A673 (cell line): ENCODE measurements at regions not wholly inside any gene's neighbourhood (a gene's known extent, or its start where the extent isn't known, plus 50 kb on each side); places are given as distances from the start of the nearest gene placed in this dataset.

Experiments
- BruUV-seq: library from RNA; stranded (reverse); fragments of 400-500 nt; replicated peaks from 2 replicates; lab custom pipeline; 2021; lab: Mats Ljungman, UMichigan
- CTCF ChIA-PET: fragments of 300-600 bp; sonication (Branson Sonifier 250); formaldehyde crosslinking; loops from one replicate; lab custom pipeline; 2022; ENCODE audit warnings: antibody characterized with exemption; lab: Charles Lee
- POLR2A ChIA-PET: fragments of 300-600 bp; sonication (Branson Sonifier 250); formaldehyde crosslinking; loops from one replicate; lab custom pipeline; 2022; ENCODE audit warnings: antibody characterized with exemption; ENCODE audit not compliant: low non-redundant PET; lab: Charles Lee
- DNase-seq: peaks from one replicate; pipeline ENCODE4 v3.0.0-alpha.2; 2015; ENCODE audit warnings: low spot score
- H3K27ac ChIP-seq: fragments of 200-600 bp; sonication (generic); 2 replicates; pipeline ENCODE4 v1.5.1; 2016; ENCODE audit warnings: mixed run types, low read depth, mild to moderate bottlenecking, mixed read lengths, antibody characterized with exemption, low read length; ENCODE audit not compliant: poor library complexity, severe bottlenecking
- H3K27me3 ChIP-seq: fragments of 200-600 bp; sonication (generic); replicated peaks from 2 replicates; pipeline ENCODE4 v1.6.1; 2017; ENCODE audit warnings: mixed run types, low read depth, mild to moderate bottlenecking, mixed read lengths, antibody characterized with exemption, low read length; ENCODE audit not compliant: insufficient read depth, poor library complexity
- H3K36me3 ChIP-seq: fragments of 200-600 bp; sonication (generic); 2 replicates; pipeline ENCODE4 v1.6.1; 2016; ENCODE audit warnings: mixed run types, mild to moderate bottlenecking, mixed read lengths, antibody characterized with exemption, low read length; ENCODE audit not compliant: insufficient read depth, poor library complexity, severe bottlenecking
- H3K4me1 ChIP-seq: fragments of 200-600 bp; sonication (generic); 2 replicates; pipeline ENCODE4 v1.6.1; 2017; ENCODE audit warnings: mixed run types, mild to moderate bottlenecking, mixed read lengths, antibody characterized with exemption, low read length; ENCODE audit not compliant: insufficient read depth, poor library complexity, severe bottlenecking
- H3K4me3 ChIP-seq: fragments of 200-600 bp; sonication (generic); 2 replicates; pipeline ENCODE4 v1.5.1; 2016; ENCODE audit warnings: low read depth, mixed run types, mild to moderate bottlenecking, mixed read lengths, low read length; ENCODE audit not compliant: poor library complexity, severe bottlenecking
- H3K9me3 ChIP-seq: fragments of 200-600 bp; sonication (generic); 2 replicates; pipeline ENCODE4 v1.6.1; 2016; ENCODE audit warnings: mixed run types, low read depth, mild to moderate bottlenecking, mixed read lengths, antibody characterized with exemption, low read length; ENCODE audit not compliant: poor library complexity, severe bottlenecking
- EZH2 ChIP-seq: fragments of 200-600 bp; sonication (generic); IDR thresholded peaks from 2 replicates; pipeline ENCODE4 v1.6.1; 2017; ENCODE audit warnings: borderline replicate concordance, low read depth, mild to moderate bottlenecking, mixed read lengths, antibody characterized with exemption, low read length; ENCODE audit not compliant: poor library complexity, severe bottlenecking
- intact Hi-C: fragments of 100-400 bp; cut with micrococcal nuclease; formaldehyde crosslinking; loops from one replicate; pipeline ENCODE4 v1.10.0; 2022; ENCODE audit not compliant: unreplicated experiment
- TF ChIP-seq, protein P1 (sequence below): fragments of 300-800, 200-600 bp; sonication (generic); conservative IDR thresholded peaks from 2 replicates; pipeline ENCODE4 v1.5.1; 2017; ENCODE audit warnings: low read depth, mild to moderate bottlenecking, antibody characterized with exemption, low read length, moderate library complexity, mixed read lengths

DNA sequence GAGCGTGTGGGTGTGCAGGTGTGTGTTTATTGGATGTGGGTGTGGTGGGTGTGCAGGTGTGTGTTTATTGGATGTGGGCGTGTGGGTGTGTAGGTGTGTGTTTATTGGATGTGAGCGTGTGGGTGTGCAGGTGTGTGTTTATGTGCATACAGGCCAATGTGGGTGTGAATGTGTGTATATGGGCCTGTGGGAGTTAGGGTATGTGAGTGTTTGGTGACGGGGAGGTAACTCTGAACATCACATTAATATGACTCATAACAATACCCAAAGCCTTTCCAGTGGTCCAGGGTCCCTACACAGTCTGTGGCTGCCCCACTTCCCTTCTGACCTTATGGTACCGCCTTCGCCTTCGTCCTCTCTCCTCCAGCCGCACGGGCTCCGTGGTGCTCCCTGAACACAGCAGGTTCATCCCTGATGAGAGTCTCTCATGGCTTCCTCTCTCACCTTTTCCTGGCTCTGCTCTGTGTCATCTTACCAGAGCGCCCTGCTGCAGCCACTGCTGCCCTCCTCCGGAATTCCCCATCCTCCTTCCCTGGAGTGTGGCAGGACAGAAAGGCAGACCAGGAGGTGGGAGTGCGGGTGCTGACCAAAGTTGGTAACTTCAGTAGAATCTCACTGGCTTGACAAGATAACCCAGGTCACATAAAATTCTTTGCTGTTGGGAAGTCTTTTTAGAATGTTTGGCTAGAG is 80.0 kb downstream of the SLC2A10 start:
- intact Hi-C loops, result no loop called here
- no peaks in the 10 kb centered on the region for H3K4me1 ChIP-seq
- CTCF ChIA-PET, result no interaction called here
- H3K27ac ChIP-seq, result no peak overlapping the region
- no peak for DNase-seq
- no TSS peak for BruUV-seq
- POLR2A ChIA-PET, result no interaction called here
- no peaks in the 10 kb centered on the region for H3K9me3 ChIP-seq
- H3K4me3 ChIP-seq, result no peak overlapping the region
- H3K36me3 ChIP-seq, result no peaks in the 10 kb centered on the region
- TF ChIP-seq, protein P1, sequence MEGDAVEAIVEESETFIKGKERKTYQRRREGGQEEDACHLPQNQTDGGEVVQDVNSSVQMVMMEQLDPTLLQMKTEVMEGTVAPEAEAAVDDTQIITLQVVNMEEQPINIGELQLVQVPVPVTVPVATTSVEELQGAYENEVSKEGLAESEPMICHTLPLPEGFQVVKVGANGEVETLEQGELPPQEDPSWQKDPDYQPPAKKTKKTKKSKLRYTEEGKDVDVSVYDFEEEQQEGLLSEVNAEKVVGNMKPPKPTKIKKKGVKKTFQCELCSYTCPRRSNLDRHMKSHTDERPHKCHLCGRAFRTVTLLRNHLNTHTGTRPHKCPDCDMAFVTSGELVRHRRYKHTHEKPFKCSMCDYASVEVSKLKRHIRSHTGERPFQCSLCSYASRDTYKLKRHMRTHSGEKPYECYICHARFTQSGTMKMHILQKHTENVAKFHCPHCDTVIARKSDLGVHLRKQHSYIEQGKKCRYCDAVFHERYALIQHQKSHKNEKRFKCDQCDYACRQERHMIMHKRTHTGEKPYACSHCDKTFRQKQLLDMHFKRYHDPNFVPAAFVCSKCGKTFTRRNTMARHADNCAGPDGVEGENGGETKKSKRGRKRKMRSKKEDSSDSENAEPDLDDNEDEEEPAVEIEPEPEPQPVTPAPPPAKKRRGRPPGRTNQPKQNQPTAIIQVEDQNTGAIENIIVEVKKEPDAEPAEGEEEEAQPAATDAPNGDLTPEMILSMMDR, result no peak
- TF ChIP-seq EZH2, result no peak
- H3K27me3 ChIP-seq, result peaks cover 15% of the 10 kb centered on the region

- BruUV-seq, result no TSS peak
- Histone ChIP-seq H3K9me3 (no peaks in the 10 kb centered on the region), H3K4me3 (no peak overlapping the region), H3K4me1 (no peaks in the 10 kb centered on the region), H3K27me3 (peaks cover 15% of the 10 kb centered on the region), H3K27ac (no peak overlapping the region), H3K36me3 (no peaks in the 10 kb centered on the region)
- DNase-seq, result no peak
- POLR2A ChIA-PET, result no interaction called here
- TF ChIP-seq, protein P1, result no peak
- no peak for TF ChIP-seq EZH2
- CTCF ChIA-PET, result no interaction called here
- intact Hi-C loops, result no loop called here
Measured at GRCh38 chr20:46791722-46792416, 82.4 kb downstream of the SLC2A10 start.

DNA sequence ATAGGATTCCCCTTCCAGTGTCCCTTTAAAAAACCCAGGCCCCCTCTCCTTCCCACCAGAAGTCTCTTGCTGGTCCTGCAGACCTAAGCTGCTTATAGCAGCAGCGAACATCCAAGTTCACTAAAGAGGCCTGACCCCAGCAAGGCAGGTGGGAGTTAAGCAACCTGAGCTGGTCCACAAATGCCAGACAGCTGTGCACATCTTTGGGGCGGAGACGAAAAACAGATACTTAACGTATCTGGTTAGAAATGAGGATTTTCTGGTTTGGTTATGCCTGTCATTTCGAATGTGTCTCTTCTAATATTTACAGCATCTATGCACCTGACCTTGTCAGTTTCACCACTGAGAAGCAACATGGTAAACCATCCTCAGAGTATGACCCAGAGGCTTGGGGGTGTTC is 87.8 kb downstream of the SLC2A10 start:
- no peaks in the 10 kb centered on the region for H3K4me1 ChIP-seq
- no peak overlapping the region for H3K27ac ChIP-seq
- peaks cover 18% of the 10 kb centered on the region for H3K27me3 ChIP-seq
- POLR2A ChIA-PET, result no interaction called here
- BruUV-seq, result no TSS peak
- CTCF ChIA-PET, result no interaction called here
- no peak for DNase-seq
- no peaks in the 10 kb centered on the region for H3K36me3 ChIP-seq
- H3K9me3 ChIP-seq, result no peaks in the 10 kb centered on the region
- intact Hi-C loops, result no loop called here
- TF ChIP-seq EZH2, result no peak
- TF ChIP-seq, protein P1, result no peak
- H3K4me3 ChIP-seq, result no peak overlapping the region
